IgD-negative memory B cell (primary cell): ENCODE measurements at regions not wholly inside any gene's neighbourhood (a gene's known extent, or its start where the extent isn't known, plus 50 kb on each side); places are given as distances from the start of the nearest gene placed in this dataset.
A peak's percentile ranks its signal among the peaks of the same experiment; 100 is the strongest.

ENCODE experiments used
- H3K27ac Mint-ChIP-seq, 3 donors: one replicate each; pipeline ENCODE4 v1.8.0; 2020 to 2022; ENCODE audit warnings: mild to moderate bottlenecking in 3 of 3, mixed read lengths in 3 of 3, moderate library complexity in 1 of 3
- H3K27me3 Mint-ChIP-seq: one replicate; pipeline ENCODE4 v1.8.0; 2021; ENCODE audit warnings: mixed read lengths
- H3K36me3 Mint-ChIP-seq: one replicate; pipeline ENCODE4 v1.8.0; 2020; ENCODE audit warnings: mild to moderate bottlenecking, mixed read lengths
- H3K4me1 Mint-ChIP-seq, 3 donors: one replicate each; pipeline ENCODE4 v1.8.0; 2020 to 2022; ENCODE audit warnings: mixed read lengths in 3 of 3, mild to moderate bottlenecking in 1 of 3
- H3K4me3 Mint-ChIP-seq, 4 donors: one replicate each; pipeline ENCODE4 v1.8.0; 2020 to 2022; ENCODE audit warnings: mild to moderate bottlenecking in 4 of 4, mixed read lengths in 4 of 4, moderate library complexity in 3 of 4
- H3K9me3 Mint-ChIP-seq, 3 donors: one replicate each; pipeline ENCODE4 v1.8.0; 2020 to 2021; ENCODE audit warnings: mixed read lengths in 3 of 3, mild to moderate bottlenecking in 1 of 3

GRCh38 chr2:59885541-59885940 lies 667.9 kb downstream of the BCL11A start:
- Mint-ChIP-seq H3K9me3 (peaks cover 0 to 1% (median 0%) of the 10 kb centered on the region in 3 donors), H3K4me1 (peaks cover 28 to 32% (median 28%) of the 10 kb centered on the region in 3 donors), H3K36me3 (no peaks in the 10 kb centered on the region), H3K4me3 (peak overlapping the region in 2 of 4 donors; percentile 20 to 53), H3K27ac (peak overlapping the region in 1 of 3 donors; percentile 36), H3K27me3 (no peaks in the 10 kb centered on the region)

GRCh38 chr2:59884166-59884565 lies 669.3 kb downstream of the BCL11A start:
- no peaks in the 10 kb centered on the region for H3K27me3 Mint-ChIP-seq
- H3K4me1 Mint-ChIP-seq, result peaks cover 28 to 32% (median 28%) of the 10 kb centered on the region in 3 donors
- no peaks in the 10 kb centered on the region for H3K36me3 Mint-ChIP-seq
- H3K9me3 Mint-ChIP-seq, result no peaks in the 10 kb centered on the region
- H3K27ac Mint-ChIP-seq, result peak overlapping the region in 1 of 3 donors; percentile 20
- H3K4me3 Mint-ChIP-seq, result peak overlapping the region in 1 of 4 donors; percentile 57

- H3K4me3 Mint-ChIP-seq, result no peak overlapping the region
These were observed 670.6 kb downstream of the BCL11A start for GRCh38 chr2:59882822-59883221.

GRCh38 chr2:59882279-59882678 lies 671.2 kb downstream of the BCL11A start:
- no peak overlapping the region for H3K27ac Mint-ChIP-seq
- H3K4me3 Mint-ChIP-seq, result no peak overlapping the region
- peaks cover 16 to 18% (median 18%) of the 10 kb centered on the region in 3 donors for H3K4me1 Mint-ChIP-seq
- H3K9me3 Mint-ChIP-seq, result no peaks in the 10 kb centered on the region
- H3K27me3 Mint-ChIP-seq, result peaks cover 1% of the 10 kb centered on the region
- no peaks in the 10 kb centered on the region for H3K36me3 Mint-ChIP-seq

More at GRCh38 chr2:59882822-59883221, 670.6 kb downstream of the BCL11A start:
- Mint-ChIP-seq H3K27me3 (no peaks in the 10 kb centered on the region), H3K27ac (no peak overlapping the region), H3K36me3 (no peaks in the 10 kb centered on the region), H3K9me3 (no peaks in the 10 kb centered on the region), H3K4me1 (peaks cover 20 to 24% (median 23%) of the 10 kb centered on the region in 3 donors)

- no peaks in the 10 kb centered on the region for H3K36me3 Mint-ChIP-seq
- peaks cover 9 to 11% (median 10%) of the 10 kb centered on the region in 3 donors for H3K4me1 Mint-ChIP-seq
- H3K27me3 Mint-ChIP-seq, result peaks cover 1% of the 10 kb centered on the region
- H3K4me3 Mint-ChIP-seq, result no peak overlapping the region
- H3K9me3 Mint-ChIP-seq, result no peaks in the 10 kb centered on the region
- no peak overlapping the region for H3K27ac Mint-ChIP-seq
These were observed 672.2 kb downstream of the BCL11A start for GRCh38 chr2:59881218-59881617.

GRCh38 chr2:59879700-59880131 lies 673.7 kb downstream of the BCL11A start:
- H3K27me3 Mint-ChIP-seq, result peaks cover 1% of the 10 kb centered on the region
- H3K4me1 Mint-ChIP-seq, result peaks cover 0 to 3% (median 1%) of the 10 kb centered on the region in 3 donors
- H3K4me3 Mint-ChIP-seq, result no peak overlapping the region
- H3K9me3 Mint-ChIP-seq, result no peaks in the 10 kb centered on the region
- H3K36me3 Mint-ChIP-seq, result no peaks in the 10 kb centered on the region
- no peak overlapping the region for H3K27ac Mint-ChIP-seq

GRCh38 chr2:59875836-59876235 lies 677.6 kb downstream of the BCL11A start:
- Mint-ChIP-seq H3K27me3 (peaks cover 1% of the 10 kb centered on the region), H3K4me3 (no peak overlapping the region), H3K27ac (no peak overlapping the region), H3K9me3 (no peaks in the 10 kb centered on the region), H3K36me3 (no peaks in the 10 kb centered on the region), H3K4me1 (peaks cover 0 to 1% (median 0%) of the 10 kb centered on the region in 3 donors)

- peaks cover 0 to 1% (median 0%) of the 10 kb centered on the region in 3 donors for H3K4me1 Mint-ChIP-seq
- no peaks in the 10 kb centered on the region for H3K9me3 Mint-ChIP-seq
- H3K36me3 Mint-ChIP-seq, result no peaks in the 10 kb centered on the region
- peaks cover 1% of the 10 kb centered on the region for H3K27me3 Mint-ChIP-seq
- no peak overlapping the region for H3K4me3 Mint-ChIP-seq
- H3K27ac Mint-ChIP-seq, result no peak overlapping the region
These were observed 678.3 kb downstream of the BCL11A start for GRCh38 chr2:59874971-59875755.

- H3K4me1 Mint-ChIP-seq, result peaks cover 0 to 1% (median 0%) of the 10 kb centered on the region in 3 donors
- no peak overlapping the region for H3K27ac Mint-ChIP-seq
- no peaks in the 10 kb centered on the region for H3K9me3 Mint-ChIP-seq
- H3K36me3 Mint-ChIP-seq, result no peaks in the 10 kb centered on the region
- H3K4me3 Mint-ChIP-seq, result no peak overlapping the region
- H3K27me3 Mint-ChIP-seq, result peaks cover 1% of the 10 kb centered on the region
These were observed 679.1 kb downstream of the BCL11A start for GRCh38 chr2:59874361-59874760.

- H3K9me3 Mint-ChIP-seq, result no peaks in the 10 kb centered on the region
- H3K27me3 Mint-ChIP-seq, result no peaks in the 10 kb centered on the region
- H3K4me1 Mint-ChIP-seq, result peaks cover 0 to 1% (median 1%) of the 10 kb centered on the region in 3 donors
- no peak overlapping the region for H3K4me3 Mint-ChIP-seq
- no peak overlapping the region for H3K27ac Mint-ChIP-seq
- H3K36me3 Mint-ChIP-seq, result peaks cover 3% of the 10 kb centered on the region
These were observed 681.6 kb downstream of the BCL11A start for GRCh38 chr2:59871830-59872229.

- Mint-ChIP-seq H3K36me3 (peaks cover 3% of the 10 kb centered on the region), H3K27me3 (no peaks in the 10 kb centered on the region), H3K9me3 (no peaks in the 10 kb centered on the region)
These were observed 684.5 kb downstream of the BCL11A start for GRCh38 chr2:59868981-59869380.

GRCh38 chr2:59866436-59866835 lies 687.0 kb downstream of the BCL11A start:
- Mint-ChIP-seq H3K27ac (no peak overlapping the region), H3K9me3 (peaks cover 8 to 14% (median 10%) of the 10 kb centered on the region in 3 donors), H3K4me3 (no peak overlapping the region), H3K27me3 (no peaks in the 10 kb centered on the region), H3K4me1 (peaks cover 0 to 1% (median 0%) of the 10 kb centered on the region in 3 donors), H3K36me3 (peaks cover 5% of the 10 kb centered on the region)

More at GRCh38 chr2:59868981-59869380, 684.5 kb downstream of the BCL11A start:
- Mint-ChIP-seq H3K27ac (no peak overlapping the region), H3K4me1 (peaks cover 0 to 1% (median 0%) of the 10 kb centered on the region in 3 donors), H3K4me3 (no peak overlapping the region)

GRCh38 chr2:59858540-59858939 lies 694.9 kb downstream of the BCL11A start:
- no peak overlapping the region for H3K27ac Mint-ChIP-seq
- H3K36me3 Mint-ChIP-seq, result peaks cover 2% of the 10 kb centered on the region
- no peaks in the 10 kb centered on the region for H3K27me3 Mint-ChIP-seq

GRCh38 chr2:59857109-59857508 lies 696.3 kb downstream of the BCL11A start:
- H3K27me3 Mint-ChIP-seq, result no peaks in the 10 kb centered on the region
- H3K4me1 Mint-ChIP-seq, result no peaks in the 10 kb centered on the region
- H3K36me3 Mint-ChIP-seq, result no peaks in the 10 kb centered on the region
- H3K27ac Mint-ChIP-seq, result no peak overlapping the region
- no peak overlapping the region for H3K4me3 Mint-ChIP-seq
- peaks cover 8 to 12% (median 8%) of the 10 kb centered on the region in 3 donors for H3K9me3 Mint-ChIP-seq

More at GRCh38 chr2:59858540-59858939, 694.9 kb downstream of the BCL11A start:
- Mint-ChIP-seq H3K4me1 (no peaks in the 10 kb centered on the region), H3K4me3 (peak overlapping the region in 1 of 4 donors; percentile 19), H3K9me3 (peaks cover 14 to 18% (median 15%) of the 10 kb centered on the region in 3 donors)

GRCh38 chr2:59856391-59856790 lies 697.1 kb downstream of the BCL11A start:
- H3K27me3 Mint-ChIP-seq, result no peaks in the 10 kb centered on the region
- no peak overlapping the region for H3K27ac Mint-ChIP-seq
- peaks cover 0 to 3% (median 0%) of the 10 kb centered on the region in 3 donors for H3K4me1 Mint-ChIP-seq
- no peaks in the 10 kb centered on the region for H3K36me3 Mint-ChIP-seq
- no peak overlapping the region for H3K4me3 Mint-ChIP-seq
- H3K9me3 Mint-ChIP-seq, result peaks cover 2 to 8% (median 6%) of the 10 kb centered on the region in 3 donors
